ENCODE measurements at regions not wholly inside any gene's neighbourhood (a gene's known extent, or its start where the extent isn't known, plus 50 kb on each side); places are given as distances from the start of the nearest gene placed in this dataset.

DNA sequence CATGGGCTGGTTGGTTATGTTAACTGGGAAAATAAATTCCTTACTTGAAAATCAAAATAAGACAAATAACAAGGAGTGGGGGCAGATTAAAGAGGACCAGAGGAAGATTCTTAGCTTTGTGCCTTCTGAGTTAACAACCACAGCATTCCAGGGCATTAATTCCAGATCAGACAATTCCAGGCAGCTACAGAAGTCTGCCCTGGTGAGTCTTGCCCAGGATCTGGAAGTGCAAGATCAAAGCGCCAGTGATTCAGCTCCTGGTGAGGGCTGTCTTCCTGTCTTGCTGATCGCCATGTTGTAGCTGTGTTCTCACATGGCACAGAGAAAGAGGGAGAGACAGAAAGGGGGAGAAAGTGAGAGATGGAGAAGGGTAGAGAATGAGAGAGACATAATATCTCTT is 65.6 kb downstream of the ANXA2R start:
- no peak for ATAC-seq (ENCODE audit: low FRiP score)
- no peak for TF ChIP-seq CTCF (IDR thresholded peaks at IDR 0.05)

DNA sequence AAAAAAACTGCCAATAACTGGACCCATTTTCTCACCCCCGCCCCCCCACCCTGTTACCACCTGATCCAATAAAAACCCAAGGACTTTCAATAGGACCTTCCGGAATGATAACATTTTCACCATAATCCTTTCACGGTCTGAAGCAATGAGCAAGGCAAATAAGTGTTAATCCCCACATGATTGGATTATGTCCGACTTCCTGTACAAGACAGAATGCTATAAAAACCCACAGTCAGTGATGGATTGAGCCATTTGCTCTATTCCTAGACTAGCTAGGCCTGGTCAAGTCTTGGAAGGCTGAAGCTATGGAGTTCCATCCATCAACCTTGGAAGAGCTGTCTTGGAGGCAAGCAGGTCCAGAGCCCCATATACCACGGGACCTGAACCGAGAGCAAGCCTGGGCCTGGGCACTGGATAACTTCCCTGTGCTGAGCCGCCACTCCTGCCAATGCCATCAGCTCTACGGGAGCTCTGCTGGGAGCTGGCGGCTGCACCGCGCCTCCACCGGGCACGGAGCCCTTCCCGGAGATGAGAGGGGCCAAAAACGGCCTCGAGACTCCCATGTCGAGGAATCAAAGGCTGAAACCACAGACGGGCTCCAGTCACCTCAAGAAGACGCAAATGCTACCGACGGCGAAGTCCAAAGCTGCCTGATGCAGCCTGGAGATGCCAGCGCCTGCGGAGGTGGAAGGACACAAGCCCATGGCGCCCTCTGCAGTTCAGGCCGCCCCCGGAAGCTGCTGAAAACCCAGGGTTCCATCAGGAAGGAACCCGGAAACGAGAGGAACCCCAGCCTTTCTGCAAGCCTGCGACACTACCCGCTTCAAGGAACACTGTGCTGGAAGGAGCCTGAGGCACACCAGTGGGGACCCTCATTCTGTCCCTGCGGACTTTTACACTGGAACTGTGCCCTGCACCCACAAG is 69.2 kb downstream of the ANXA2R start:
- DNase-seq (ENCODE audit: low spot score) (no peak), ATAC-seq (ENCODE audit: low FRiP score) (no peak)
- TF ChIP-seq CTCF (IDR thresholded peaks at IDR 0.05) = no peak

More for the DNA sequence above, 65.6 kb downstream of the ANXA2R start:
- no peak for DNase-seq (ENCODE audit: low spot score)

- no peak for ATAC-seq (ENCODE audit: low FRiP score)
- no peak for TF ChIP-seq CTCF (IDR thresholded peaks at IDR 0.05)
- no peak for DNase-seq (ENCODE audit: low spot score)
Observed at GRCh38 chr5:42965934-42966333, 74.2 kb downstream of the ANXA2R start.

DNA sequence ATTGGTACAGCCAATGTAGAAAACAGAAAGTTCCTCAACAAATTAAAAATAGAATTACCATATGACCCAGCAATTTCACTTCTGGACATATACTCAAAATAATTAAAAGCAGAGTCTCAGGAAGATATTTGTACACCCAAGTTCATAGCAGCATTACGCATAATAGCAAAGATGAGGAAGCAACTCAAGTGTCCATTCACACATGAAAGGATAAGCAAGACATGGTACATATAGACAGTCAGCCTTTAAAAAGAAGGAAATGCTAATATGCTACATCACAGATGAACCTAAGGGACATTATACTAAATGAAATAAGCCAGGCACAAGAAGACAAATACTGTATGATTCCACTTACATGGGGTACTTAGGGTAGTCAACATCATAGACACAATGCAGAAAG is 76.7 kb downstream of the ANXA2R start:
- no peak for ATAC-seq (ENCODE audit: low FRiP score)
- TF ChIP-seq CTCF (IDR thresholded peaks at IDR 0.05) = no peak
- no peak for DNase-seq (ENCODE audit: low spot score)

DNA sequence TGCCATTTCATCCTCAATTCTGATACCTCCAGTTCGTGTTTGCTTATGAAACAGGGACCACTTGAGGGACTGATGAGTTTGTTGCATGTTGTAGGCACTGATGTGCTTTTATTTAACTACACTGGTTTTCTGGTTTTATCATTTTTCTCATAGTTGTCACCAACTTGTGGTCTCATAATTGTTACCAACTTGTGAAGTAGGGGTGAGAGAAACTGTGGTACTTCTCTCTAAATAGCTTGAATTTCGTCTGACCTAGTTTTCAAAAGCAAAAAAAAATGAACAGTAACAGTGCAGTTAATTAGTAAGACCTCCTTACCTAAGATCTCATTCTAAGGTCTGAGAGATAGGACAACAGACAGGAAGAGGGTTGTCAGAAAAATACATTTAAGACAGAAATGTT is 78.0 kb downstream of the ANXA2R start:
- TF ChIP-seq CTCF (IDR thresholded peaks at IDR 0.05) = no peak
- no peak for DNase-seq (ENCODE audit: low spot score)
- ATAC-seq (ENCODE audit: low FRiP score) = no peak

DNA sequence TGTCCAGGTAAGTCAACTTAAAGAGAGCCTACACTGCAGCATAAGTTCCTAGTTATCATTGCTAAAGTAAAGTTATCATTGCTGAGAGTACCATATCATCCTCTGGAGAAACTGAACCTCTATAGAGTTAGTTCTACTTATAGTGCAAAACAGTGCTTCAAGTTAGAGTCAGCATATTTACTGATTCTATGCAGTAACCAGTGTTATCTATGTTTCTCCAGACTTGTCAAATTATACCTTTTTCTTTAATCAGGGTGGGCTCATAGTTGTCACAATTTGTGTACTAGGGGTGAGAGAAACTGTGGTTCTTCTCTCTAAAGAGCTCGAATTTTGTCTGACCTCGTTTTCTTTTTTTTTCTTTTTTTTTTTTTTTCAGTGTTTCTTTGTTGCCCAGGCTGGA is 79.6 kb downstream of the ANXA2R start:
- TF ChIP-seq CTCF (IDR thresholded peaks at IDR 0.05) = no peak
- DNase-seq (ENCODE audit: low spot score) (no peak), ATAC-seq (ENCODE audit: low FRiP score) (no peak)

- TF ChIP-seq CTCF (IDR thresholded peaks at IDR 0.05) = no peak
- ATAC-seq (ENCODE audit: low FRiP score) = no peak
- no peak for DNase-seq (ENCODE audit: low spot score)
Observed at GRCh38 chr5:42956551-42956950, 83.6 kb downstream of the ANXA2R start.
